C4-2B (cell line): ENCODE measurements at regions not wholly inside any gene's neighbourhood (a gene's known extent, or its start where the extent isn't known, plus 50 kb on each side); places are given as distances from the start of the nearest gene placed in this dataset.

Experiments
- ZFX ChIP-seq: fragments of 450-650 bp; IDR thresholded peaks from 2 replicates; pipeline ENCODE4 v1.6.1; 2017
- TF ChIP-seq, protein P1 (sequence below): fragments of 450-650 bp; conservative IDR thresholded peaks from 2 replicates; pipeline ENCODE4 v1.5.1; 2017; ENCODE audit warnings: mild to moderate bottlenecking

DNA sequence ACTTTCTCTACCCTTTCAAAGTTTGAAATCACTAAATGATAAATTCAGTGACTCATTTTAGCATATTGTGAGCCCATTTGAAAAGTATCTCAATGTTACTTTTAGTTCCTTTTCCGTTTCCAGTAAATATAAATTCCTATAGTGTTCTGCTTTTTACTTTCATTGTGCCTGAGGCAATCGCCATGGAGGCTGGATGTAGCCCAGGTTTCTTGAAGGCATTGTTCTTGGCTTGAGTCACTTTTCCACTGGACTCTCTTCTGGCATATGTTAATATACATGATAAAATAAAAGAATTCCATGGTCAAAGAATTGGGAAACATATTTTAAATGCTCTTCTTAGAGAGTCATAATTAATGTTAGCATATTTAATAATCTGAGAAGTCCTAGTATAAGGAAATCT, 327.0 kb downstream of the IZUMO3 start:
- TF ChIP-seq, protein P1, sequence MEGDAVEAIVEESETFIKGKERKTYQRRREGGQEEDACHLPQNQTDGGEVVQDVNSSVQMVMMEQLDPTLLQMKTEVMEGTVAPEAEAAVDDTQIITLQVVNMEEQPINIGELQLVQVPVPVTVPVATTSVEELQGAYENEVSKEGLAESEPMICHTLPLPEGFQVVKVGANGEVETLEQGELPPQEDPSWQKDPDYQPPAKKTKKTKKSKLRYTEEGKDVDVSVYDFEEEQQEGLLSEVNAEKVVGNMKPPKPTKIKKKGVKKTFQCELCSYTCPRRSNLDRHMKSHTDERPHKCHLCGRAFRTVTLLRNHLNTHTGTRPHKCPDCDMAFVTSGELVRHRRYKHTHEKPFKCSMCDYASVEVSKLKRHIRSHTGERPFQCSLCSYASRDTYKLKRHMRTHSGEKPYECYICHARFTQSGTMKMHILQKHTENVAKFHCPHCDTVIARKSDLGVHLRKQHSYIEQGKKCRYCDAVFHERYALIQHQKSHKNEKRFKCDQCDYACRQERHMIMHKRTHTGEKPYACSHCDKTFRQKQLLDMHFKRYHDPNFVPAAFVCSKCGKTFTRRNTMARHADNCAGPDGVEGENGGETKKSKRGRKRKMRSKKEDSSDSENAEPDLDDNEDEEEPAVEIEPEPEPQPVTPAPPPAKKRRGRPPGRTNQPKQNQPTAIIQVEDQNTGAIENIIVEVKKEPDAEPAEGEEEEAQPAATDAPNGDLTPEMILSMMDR, result no peak
- TF ChIP-seq ZFX, result no peak
